ENCODE measurements at regions not wholly inside any gene's neighbourhood (a gene's known extent, or its start where the extent isn't known, plus 50 kb on each side); places are given as distances from the start of the nearest gene placed in this dataset.

DNA sequence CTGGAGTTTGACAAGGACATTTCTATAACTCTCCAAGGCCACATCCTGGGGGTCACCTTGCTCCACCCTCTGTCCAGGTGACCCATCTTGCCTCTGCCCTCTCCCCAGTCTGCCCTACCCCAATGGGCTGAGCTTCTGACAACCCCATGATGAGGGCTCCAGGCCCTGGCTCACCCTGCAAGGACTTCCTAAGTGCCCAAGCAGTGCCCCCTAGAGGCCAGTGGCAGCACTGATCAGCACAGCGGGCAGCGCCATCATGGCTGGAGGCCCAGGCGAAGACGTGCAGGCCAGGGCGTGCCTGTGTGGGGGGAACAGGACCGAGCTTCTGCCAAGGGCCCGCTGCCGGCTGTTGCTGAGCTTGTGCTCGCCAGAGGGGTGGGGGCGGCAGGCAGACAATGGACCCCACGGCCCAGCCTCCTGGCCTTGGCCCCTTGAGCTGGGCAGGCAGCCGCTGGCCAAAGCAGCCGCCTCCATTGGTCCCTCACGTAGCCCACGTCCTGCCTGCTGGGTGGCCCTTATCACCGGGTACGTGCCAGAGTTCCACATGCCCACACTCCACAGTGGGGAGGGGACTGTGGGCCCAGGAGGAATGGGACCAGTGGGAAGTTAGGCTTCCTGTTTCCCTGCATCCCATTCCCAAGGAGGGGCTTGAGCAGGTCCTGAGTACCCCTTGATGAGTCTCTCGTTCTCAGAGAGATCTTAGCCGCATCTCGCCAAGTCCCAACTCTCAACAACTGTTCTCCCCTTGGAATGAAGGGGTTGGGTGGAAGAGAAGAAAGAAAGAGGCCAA, 64.3 kb downstream of the MRPL14 start:
- H3K36me3 ChIP-seq (ENCODE audit: control insufficient read depth in 5 of 5, insufficient read depth in 5 of 5, low read length in 5 of 5), result no peaks in the 10 kb centered on the region
- H3K9ac ChIP-seq (ENCODE audit: low read length in 5 of 5), result no peak overlapping the region
- peaks cover 11 to 52% (median 29%) of the 10 kb centered on the region in 5 donors for H3K4me1 ChIP-seq (ENCODE audit: control insufficient read depth in 5 of 5, insufficient read depth in 5 of 5, low read length in 5 of 5)
- H3K27me3 ChIP-seq (ENCODE audit: control insufficient read depth in 5 of 5, insufficient read depth in 4 of 5, low read length in 5 of 5), result peaks cover 0 to 2% (median 0%) of the 10 kb centered on the region in 5 donors
- H3K4me3 ChIP-seq (ENCODE audit: low read depth in 1 of 5, low read length in 5 of 5), result no peak overlapping the region
- no peak overlapping the region for H3K27ac ChIP-seq (ENCODE audit: low read depth, low read length)
- H3K9me3 ChIP-seq (ENCODE audit: control insufficient read depth in 5 of 5, low read length in 5 of 5), result no peaks in the 10 kb centered on the region

DNA sequence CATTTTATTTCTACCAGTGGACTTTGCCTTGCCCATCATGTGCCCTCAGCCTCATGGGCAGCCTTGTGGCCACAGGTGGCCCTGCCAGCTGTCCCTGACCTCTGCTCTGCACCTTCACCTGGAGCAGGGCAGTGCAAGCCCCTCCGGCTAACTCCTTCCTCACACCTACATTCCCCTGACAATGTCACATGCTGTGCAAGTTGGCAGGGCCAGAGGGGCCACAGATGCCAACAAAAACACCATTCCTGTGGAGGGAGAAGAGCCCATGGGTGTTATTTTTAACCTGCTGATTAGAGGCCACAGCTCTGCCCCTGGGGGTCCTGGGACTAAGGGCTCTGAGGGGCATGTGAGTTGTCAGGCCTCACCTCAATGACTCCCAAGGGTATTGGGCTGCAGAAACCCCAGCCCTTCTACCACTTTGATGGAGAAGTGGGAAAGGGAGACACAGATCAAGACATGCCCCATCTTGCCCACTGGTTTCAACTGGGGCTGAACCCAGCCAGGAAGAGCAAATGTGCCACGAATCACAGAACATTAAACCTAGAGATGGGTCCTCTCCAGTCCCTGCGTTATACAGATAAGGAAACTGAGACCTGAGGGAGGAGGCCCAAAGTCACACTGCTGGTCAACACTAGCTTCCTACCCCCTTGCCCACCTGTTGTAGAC, 65.0 kb downstream of the MRPL14 start:
- H3K27ac ChIP-seq (ENCODE audit: low read depth, low read length), result no peak overlapping the region
- peaks cover 11 to 60% (median 33%) of the 10 kb centered on the region in 5 donors for H3K4me1 ChIP-seq (ENCODE audit: control insufficient read depth in 5 of 5, insufficient read depth in 5 of 5, low read length in 5 of 5)
- H3K4me3 ChIP-seq (ENCODE audit: low read depth in 1 of 5, low read length in 5 of 5), result no peak overlapping the region
- no peak overlapping the region for H3K9ac ChIP-seq (ENCODE audit: low read length in 5 of 5)
- H3K27me3 ChIP-seq (ENCODE audit: control insufficient read depth in 5 of 5, insufficient read depth in 4 of 5, low read length in 5 of 5), result peaks cover 0 to 2% (median 0%) of the 10 kb centered on the region in 5 donors
- H3K36me3 ChIP-seq (ENCODE audit: control insufficient read depth in 5 of 5, insufficient read depth in 5 of 5, low read length in 5 of 5), result no peaks in the 10 kb centered on the region
- no peaks in the 10 kb centered on the region for H3K9me3 ChIP-seq (ENCODE audit: control insufficient read depth in 5 of 5, low read length in 5 of 5)

DNA sequence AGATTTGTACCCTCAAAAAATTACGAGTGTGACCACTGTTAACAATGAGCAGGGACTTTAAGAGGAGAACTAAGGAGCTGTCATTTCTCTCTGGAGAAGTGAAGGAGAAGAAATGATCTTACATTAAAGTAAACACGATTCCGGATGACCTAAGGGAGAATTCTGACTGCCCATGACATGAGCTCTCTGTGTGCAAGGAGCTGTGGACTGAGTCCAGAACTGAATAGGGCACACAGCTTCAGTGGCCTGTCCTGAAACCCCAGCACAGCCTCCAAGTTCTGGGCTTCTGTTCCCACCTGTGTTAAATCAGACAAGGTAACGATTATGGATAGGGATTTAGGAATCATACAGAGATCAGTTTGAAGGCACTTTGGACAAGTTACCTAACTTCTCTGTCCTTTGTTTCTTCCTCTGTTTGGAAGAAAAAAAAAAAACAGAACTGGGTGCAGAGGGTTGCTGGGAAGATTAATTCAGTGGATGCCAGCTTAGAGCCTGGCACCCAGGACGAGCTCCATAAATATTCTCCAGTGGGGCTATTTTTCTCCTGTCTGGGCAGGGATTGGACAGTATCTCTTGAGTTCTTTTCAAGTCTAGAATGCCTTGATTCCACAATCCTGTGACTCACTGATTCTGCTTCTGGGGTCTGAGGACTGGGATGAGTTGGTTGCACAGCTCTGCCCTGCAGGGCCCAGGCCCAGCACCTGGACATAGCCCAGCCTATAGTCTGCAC, 65.7 kb downstream of the MRPL14 start:
- H3K9me3 ChIP-seq (ENCODE audit: control insufficient read depth in 5 of 5, low read length in 5 of 5), result no peaks in the 10 kb centered on the region
- H3K27me3 ChIP-seq (ENCODE audit: control insufficient read depth in 5 of 5, insufficient read depth in 4 of 5, low read length in 5 of 5), result no peaks in the 10 kb centered on the region
- H3K4me1 ChIP-seq (ENCODE audit: control insufficient read depth in 5 of 5, insufficient read depth in 5 of 5, low read length in 5 of 5), result peaks cover 11 to 63% (median 33%) of the 10 kb centered on the region in 5 donors
- no peak overlapping the region for H3K27ac ChIP-seq (ENCODE audit: low read depth, low read length)
- H3K36me3 ChIP-seq (ENCODE audit: control insufficient read depth in 5 of 5, insufficient read depth in 5 of 5, low read length in 5 of 5), result no peaks in the 10 kb centered on the region
- no peak overlapping the region for H3K4me3 ChIP-seq (ENCODE audit: low read depth in 1 of 5, low read length in 5 of 5)
- no peak overlapping the region for H3K9ac ChIP-seq (ENCODE audit: low read length in 5 of 5)

DNA sequence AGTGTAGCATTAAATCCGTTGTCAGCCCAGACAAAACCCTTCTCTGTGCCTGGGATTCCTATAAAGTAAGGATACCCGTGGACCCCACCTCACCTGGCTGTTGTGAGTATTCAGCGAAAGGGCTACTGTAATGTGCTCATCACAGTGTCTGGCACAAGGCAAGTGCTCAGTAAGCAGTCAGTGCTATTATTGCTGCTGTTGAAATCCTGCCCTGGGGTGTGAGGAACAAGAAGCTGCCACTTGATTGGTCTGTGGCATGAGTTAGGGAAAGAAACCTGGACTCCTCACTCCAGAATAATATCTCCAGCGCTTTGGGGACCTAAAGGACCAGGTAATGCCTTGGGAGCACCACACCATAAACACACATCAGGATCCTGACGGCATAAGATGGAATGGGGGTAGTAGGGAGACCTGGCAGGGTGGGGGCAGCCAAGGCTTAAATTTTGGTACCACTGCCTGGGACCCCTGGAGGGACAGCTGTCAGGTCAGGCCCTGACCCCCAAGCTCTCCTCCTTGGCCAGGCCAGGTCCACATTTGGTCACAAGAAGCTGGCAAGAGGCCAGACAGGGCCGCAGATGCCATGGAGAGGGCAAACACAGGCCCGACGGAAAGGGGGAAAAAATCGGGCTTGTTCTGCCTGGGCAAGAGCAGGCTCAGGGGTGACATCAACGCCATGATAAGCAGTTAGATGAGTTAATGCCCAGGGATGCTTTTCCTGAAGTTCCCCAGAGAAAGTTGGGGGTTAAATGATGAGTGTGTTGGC, 66.5 kb downstream of the MRPL14 start:
- H3K4me1 ChIP-seq (ENCODE audit: control insufficient read depth in 5 of 5, insufficient read depth in 5 of 5, low read length in 5 of 5), result peaks cover 11 to 61% (median 33%) of the 10 kb centered on the region in 5 donors
- H3K9ac ChIP-seq (ENCODE audit: low read length in 5 of 5), result no peak overlapping the region
- H3K27me3 ChIP-seq (ENCODE audit: control insufficient read depth in 5 of 5, insufficient read depth in 4 of 5, low read length in 5 of 5), result no peaks in the 10 kb centered on the region
- no peak overlapping the region for H3K4me3 ChIP-seq (ENCODE audit: low read depth in 1 of 5, low read length in 5 of 5)
- H3K36me3 ChIP-seq (ENCODE audit: control insufficient read depth in 5 of 5, insufficient read depth in 5 of 5, low read length in 5 of 5), result no peaks in the 10 kb centered on the region
- H3K27ac ChIP-seq (ENCODE audit: low read depth, low read length), result no peak overlapping the region
- no peaks in the 10 kb centered on the region for H3K9me3 ChIP-seq (ENCODE audit: control insufficient read depth in 5 of 5, low read length in 5 of 5)

DNA sequence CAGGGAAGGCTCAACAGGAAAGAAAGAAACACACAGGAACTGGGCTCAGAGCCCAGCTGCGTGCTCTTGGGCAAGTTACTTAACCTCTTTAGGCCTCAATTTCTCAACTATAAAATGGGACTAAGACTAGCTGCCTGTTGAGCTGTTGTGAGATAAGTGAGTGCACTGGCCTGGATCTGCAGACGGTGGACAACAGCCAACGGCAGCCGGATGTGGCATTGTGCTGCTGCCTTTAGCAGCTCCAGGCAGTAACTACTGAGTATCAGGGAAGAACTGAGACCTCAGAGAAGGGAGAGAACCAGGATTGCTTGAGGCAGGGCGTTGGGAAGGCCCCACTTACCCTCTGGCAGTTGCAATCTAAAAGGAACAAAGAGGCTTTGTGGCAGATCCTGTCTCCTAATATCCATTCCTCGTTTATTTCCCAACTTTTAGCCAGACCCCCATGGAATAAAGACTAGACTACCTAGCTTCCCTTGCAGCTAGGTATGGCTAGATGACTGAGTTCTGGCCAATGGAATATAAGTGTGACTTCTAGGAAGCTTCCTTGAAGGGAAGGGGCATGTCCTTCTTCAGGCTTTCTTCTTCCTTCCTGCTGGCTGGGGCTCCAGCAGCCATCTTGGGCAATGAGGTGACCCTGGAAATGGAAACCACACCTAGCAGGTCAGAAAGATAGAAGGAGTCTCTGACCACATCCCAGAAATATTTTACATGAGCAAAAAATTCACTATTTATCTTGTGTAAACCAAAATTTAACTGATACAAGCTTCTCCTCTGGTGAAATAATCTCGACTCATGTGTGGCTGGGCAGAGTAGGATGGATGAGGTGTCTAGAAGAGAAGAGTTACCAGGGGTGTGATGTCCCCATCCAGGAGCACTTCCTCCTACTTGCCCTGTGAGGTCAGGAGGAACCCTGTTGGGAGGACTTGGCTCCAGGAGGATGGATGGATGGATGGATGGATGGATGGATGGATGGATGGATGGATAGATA, 67.6 kb downstream of the MRPL14 start:
- no peaks in the 10 kb centered on the region for H3K36me3 ChIP-seq (ENCODE audit: control insufficient read depth in 5 of 5, insufficient read depth in 5 of 5, low read length in 5 of 5)
- H3K4me3 ChIP-seq (ENCODE audit: low read depth in 1 of 5, low read length in 5 of 5), result peak overlapping the region in 1 of 5 donors; percentile 35
- peak overlapping the region in 2 of 5 donors; percentile 18 to 38 for H3K9ac ChIP-seq (ENCODE audit: low read length in 5 of 5)
- H3K27me3 ChIP-seq (ENCODE audit: control insufficient read depth in 5 of 5, insufficient read depth in 4 of 5, low read length in 5 of 5), result no peaks in the 10 kb centered on the region
- H3K9me3 ChIP-seq (ENCODE audit: control insufficient read depth in 5 of 5, low read length in 5 of 5), result no peaks in the 10 kb centered on the region
- peaks cover 11 to 50% (median 24%) of the 10 kb centered on the region in 5 donors for H3K4me1 ChIP-seq (ENCODE audit: control insufficient read depth in 5 of 5, insufficient read depth in 5 of 5, low read length in 5 of 5)
- H3K27ac ChIP-seq (ENCODE audit: low read depth, low read length), result peak overlapping the region; percentile 68

DNA sequence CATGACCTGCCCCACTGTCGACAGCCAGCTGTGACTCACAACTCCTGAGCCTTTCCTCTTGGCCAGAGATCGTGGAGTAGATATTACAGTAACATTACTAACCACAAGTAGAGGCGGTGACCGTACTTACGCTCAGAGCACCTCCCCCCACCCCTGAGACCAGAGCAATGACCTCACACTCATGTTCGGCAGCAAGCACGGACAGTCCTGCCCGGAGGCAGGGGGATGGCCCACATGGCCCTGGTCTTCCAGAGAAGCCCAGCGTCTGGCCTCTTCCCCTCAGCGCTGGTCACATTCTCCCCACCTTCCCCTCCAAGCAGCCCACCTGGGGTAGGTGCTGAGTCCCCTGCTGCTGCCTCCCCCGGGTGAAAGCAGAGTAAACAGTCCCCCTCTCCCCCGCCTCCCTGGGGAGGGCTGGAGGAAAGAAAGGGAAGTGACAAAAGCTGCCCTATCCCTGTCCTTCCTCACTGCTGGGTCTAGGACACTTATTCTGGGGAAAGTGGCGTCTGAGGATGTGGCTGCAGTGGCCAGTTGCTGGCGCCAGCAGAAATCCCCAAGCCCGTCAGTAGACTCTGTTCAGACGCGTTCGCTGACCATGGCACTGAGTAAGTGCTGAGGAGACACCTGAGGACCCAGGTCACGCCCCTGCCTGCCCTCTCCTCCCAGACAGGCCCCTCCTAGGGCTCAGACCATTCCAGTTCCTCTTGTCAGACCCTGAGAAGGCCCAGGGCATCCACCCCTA, 68.5 kb downstream of the MRPL14 start:
- Histone ChIP-seq H3K27ac (ENCODE audit: low read depth, low read length) (peak overlapping the region; percentile 68), H3K9ac (ENCODE audit: low read length in 5 of 5) (peak overlapping the region in 4 of 5 donors; percentile 18 to 55 (median 44)), H3K4me1 (ENCODE audit: control insufficient read depth in 5 of 5, insufficient read depth in 5 of 5, low read length in 5 of 5) (peaks cover 8 to 50% (median 25%) of the 10 kb centered on the region in 5 donors), H3K4me3 (ENCODE audit: low read depth in 1 of 5, low read length in 5 of 5) (peak overlapping the region in 1 of 5 donors; percentile 35), H3K9me3 (ENCODE audit: control insufficient read depth in 5 of 5, low read length in 5 of 5) (no peaks in the 10 kb centered on the region), H3K27me3 (ENCODE audit: control insufficient read depth in 5 of 5, insufficient read depth in 4 of 5, low read length in 5 of 5) (no peaks in the 10 kb centered on the region), H3K36me3 (ENCODE audit: control insufficient read depth in 5 of 5, insufficient read depth in 5 of 5, low read length in 5 of 5) (no peaks in the 10 kb centered on the region)

DNA sequence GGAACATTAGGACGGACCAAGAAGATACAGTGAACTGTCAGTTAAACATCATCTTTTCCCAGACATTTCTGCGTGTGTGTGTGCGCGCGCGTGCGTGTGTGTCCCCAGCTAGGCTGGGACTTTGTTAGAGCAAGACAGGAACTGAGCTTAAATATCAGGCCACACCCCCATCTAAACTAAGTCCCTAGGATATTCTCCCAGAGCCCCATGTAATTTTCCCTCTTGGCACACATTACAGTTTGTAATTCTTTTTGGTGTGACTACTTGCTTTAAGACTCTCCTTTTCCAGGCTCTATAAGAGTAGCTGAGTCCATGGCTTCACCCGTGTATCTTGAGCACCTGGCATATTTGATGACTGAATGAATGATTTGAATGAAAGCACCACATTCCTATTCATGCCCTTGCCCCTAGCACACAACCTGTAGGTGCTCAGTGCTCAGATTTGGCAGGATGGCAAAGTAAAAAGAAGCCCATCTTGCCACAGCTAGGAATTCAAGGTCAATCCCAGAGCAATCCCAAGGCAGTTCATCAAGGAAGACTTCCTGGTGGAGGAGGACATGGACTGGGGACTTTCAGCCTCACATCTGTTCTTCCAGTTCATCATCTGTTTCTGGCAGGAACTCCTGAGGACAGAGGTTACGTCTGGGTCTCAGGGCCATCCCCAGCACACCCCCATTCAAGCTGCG, 69.2 kb downstream of the MRPL14 start:
- no peak overlapping the region for H3K9ac ChIP-seq (ENCODE audit: low read length in 5 of 5)
- peak overlapping the region; percentile 4 for H3K27ac ChIP-seq (ENCODE audit: low read depth, low read length)
- H3K27me3 ChIP-seq (ENCODE audit: control insufficient read depth in 5 of 5, insufficient read depth in 4 of 5, low read length in 5 of 5), result no peaks in the 10 kb centered on the region
- H3K4me3 ChIP-seq (ENCODE audit: low read depth in 1 of 5, low read length in 5 of 5), result no peak overlapping the region
- no peaks in the 10 kb centered on the region for H3K9me3 ChIP-seq (ENCODE audit: control insufficient read depth in 5 of 5, low read length in 5 of 5)
- no peaks in the 10 kb centered on the region for H3K36me3 ChIP-seq (ENCODE audit: control insufficient read depth in 5 of 5, insufficient read depth in 5 of 5, low read length in 5 of 5)
- H3K4me1 ChIP-seq (ENCODE audit: control insufficient read depth in 5 of 5, insufficient read depth in 5 of 5, low read length in 5 of 5), result peaks cover 8 to 49% (median 26%) of the 10 kb centered on the region in 5 donors

DNA sequence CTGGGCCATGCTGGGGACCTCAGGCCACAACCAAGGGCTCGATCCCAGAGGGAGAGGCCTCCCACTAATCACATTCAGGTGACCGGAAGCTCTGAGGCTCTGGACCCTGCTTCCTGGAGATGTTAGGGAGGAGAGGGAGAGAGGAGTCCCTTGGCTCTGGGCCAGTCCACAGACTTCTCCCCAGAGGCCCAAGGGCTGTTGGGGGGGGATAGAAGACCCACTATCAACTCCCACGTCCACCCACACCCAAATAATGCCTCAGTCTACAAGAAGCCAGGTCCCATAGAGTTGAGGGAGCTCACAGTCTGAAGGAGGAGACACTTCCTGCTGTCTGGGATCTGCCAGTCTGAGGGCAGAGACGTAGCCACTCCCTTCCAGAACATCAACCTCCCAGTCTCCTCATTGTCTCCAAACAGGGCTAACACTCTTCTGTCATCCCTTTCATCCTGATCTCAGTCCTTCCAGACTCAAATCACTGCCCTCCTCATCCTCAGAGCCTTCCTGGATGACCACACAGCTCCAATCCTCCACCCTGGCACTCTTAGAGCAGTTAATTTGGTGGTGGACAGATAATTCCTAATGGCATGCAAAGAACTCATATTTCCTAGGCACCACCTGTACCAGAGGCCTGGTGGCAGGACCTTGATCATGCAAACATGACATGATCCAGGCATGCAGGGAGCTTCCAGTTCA, 69.9 kb downstream of the MRPL14 start:
- peak overlapping the region; percentile 4 for H3K27ac ChIP-seq (ENCODE audit: low read depth, low read length)

More for the DNA sequence above, 69.9 kb downstream of the MRPL14 start:
- Histone ChIP-seq H3K9me3 (ENCODE audit: control insufficient read depth in 5 of 5, low read length in 5 of 5) (no peaks in the 10 kb centered on the region), H3K27me3 (ENCODE audit: control insufficient read depth in 5 of 5, insufficient read depth in 4 of 5, low read length in 5 of 5) (no peaks in the 10 kb centered on the region), H3K9ac (ENCODE audit: low read length in 5 of 5) (no peak overlapping the region), H3K36me3 (ENCODE audit: control insufficient read depth in 5 of 5, insufficient read depth in 5 of 5, low read length in 5 of 5) (no peaks in the 10 kb centered on the region), H3K4me1 (ENCODE audit: control insufficient read depth in 5 of 5, insufficient read depth in 5 of 5, low read length in 5 of 5) (peaks cover 8 to 54% (median 30%) of the 10 kb centered on the region in 5 donors), H3K4me3 (ENCODE audit: low read depth in 1 of 5, low read length in 5 of 5) (no peak overlapping the region)
